Lower leg skin (tissue), 3 donors: ENCODE measurements at regions not wholly inside any gene's neighbourhood (a gene's known extent, or its start where the extent isn't known, plus 50 kb on each side); places are given as distances from the start of the nearest gene placed in this dataset.

Experiments used
- CTCF ChIP-seq, 3 donors: fragments of 450-650 bp; IDR thresholded peaks; one replicate each; pipeline ENCODE4 v1.5.1; 2016; ENCODE audit warnings: antibody characterized with exemption in 3 of 3, mild to moderate bottlenecking in 3 of 3, moderate library complexity in 2 of 3
- POLR2A ChIP-seq, 2 donors: fragments of 450-650 bp; IDR thresholded peaks; one replicate each; pipeline ENCODE4 v1.6.1; 2016 to 2017; ENCODE audit warnings: antibody characterized with exemption in 2 of 2, mild to moderate bottlenecking in 1 of 2, moderate library complexity in 1 of 2

- TF ChIP-seq CTCF (IDR thresholded peaks at IDR 0.05) (no peak), POLR2A (IDR thresholded peaks at IDR 0.05) (no peak)
These were observed 385.2 kb downstream of the ATP23 start for GRCh38 chr12:58326534-58326933.
